Lung (tissue), 11 donors: ENCODE measurements at regions not wholly inside any gene's neighbourhood (a gene's known extent, or its start where the extent isn't known, plus 50 kb on each side); places are given as distances from the start of the nearest gene placed in this dataset.

Experiments used
- ATAC-seq: fragments of 200-7000 bp; cut with Tn5 transposase; one replicate; pipeline ENCODE4 v1.9.1; 2020; ENCODE audit warnings: moderate number of reproducible peaks; ENCODE audit not compliant: insufficient read depth, low FRiP score
- DNase-seq, 3 donors: peaks; one replicate each; pipeline ENCODE4 v3.0.0-alpha.2; 2013 to 2017
- H3K27ac ChIP-seq, 2 donors: one replicate each; pipeline ENCODE4 v1.5.1; 2013; ENCODE audit warnings: mild to moderate bottlenecking in 2 of 2, moderate library complexity in 2 of 2, control low read depth in 1 of 2, inconsistent platforms in 1 of 2, low read depth in 1 of 2, low read length in 1 of 2
- H3K27me3 ChIP-seq, 3 donors: one replicate each; pipeline ENCODE4 v1.5.1; 2013; ENCODE audit warnings: low read length in 2 of 3; ENCODE audit not compliant: control insufficient read depth in 3 of 3, insufficient read depth in 3 of 3
- H3K36me3 ChIP-seq, 4 donors: one replicate each; pipeline ENCODE4 v1.5.1; 2013; ENCODE audit warnings: low read length in 4 of 4, mild to moderate bottlenecking in 1 of 4, moderate library complexity in 1 of 4; ENCODE audit not compliant: control insufficient read depth in 4 of 4, insufficient read depth in 4 of 4
- H3K4me1 ChIP-seq, 5 donors: one replicate each; pipeline ENCODE4 v1.5.1; 2013; ENCODE audit warnings: low read length in 5 of 5, mild to moderate bottlenecking in 2 of 5, moderate library complexity in 1 of 5; ENCODE audit not compliant: control insufficient read depth in 5 of 5, insufficient read depth in 5 of 5
- H3K4me3 ChIP-seq: one replicate; pipeline ENCODE4 v1.5.1; 2013; ENCODE audit warnings: mild to moderate bottlenecking, control low read depth, moderate library complexity
- H3K9ac ChIP-seq, 2 donors: one replicate each; pipeline ENCODE4 v1.5.1; 2013; ENCODE audit warnings: low read length in 2 of 2, control low read depth in 1 of 2; ENCODE audit not compliant: insufficient read depth in 1 of 2
- H3K9me3 ChIP-seq, 4 donors: one replicate each; pipeline ENCODE4 v1.5.1; 2013; ENCODE audit warnings: low read length in 3 of 4, mild to moderate bottlenecking in 1 of 4, moderate library complexity in 1 of 4; ENCODE audit not compliant: control insufficient read depth in 4 of 4, insufficient read depth in 3 of 4
- CTCF ChIP-seq: IDR thresholded peaks from 2 replicates; pipeline ENCODE4 v1.5.1; 2012; ENCODE audit warnings: mild to moderate bottlenecking; ENCODE audit errors: control extremely low read depth, extremely low read depth
- WGBS, 2 donors: extraction: QIAGEN DNeasy Blood & Tissue Kit; methylation state at CpG; one replicate each; pipeline ENCODE4 v1.1.7; 2013; 5-methylcytosine and 5-hydroxymethylcytosine counted together
- donor health status: control.
- donor health status: control.
- donor health status: Bipolar disorder and iron deficiency.
- donor health status: healthy.
- donor health status: DM: yes; HTN: yes; CAD: no.

GRCh38 chr5:124692950-124693349, 53.5 kb downstream of the ZNF608 start:
- ATAC-seq: no peak

GRCh38 chr5:124692324-124692723, 54.1 kb downstream of the ZNF608 start:
- H3K27me3 ChIP-seq: no peaks in the 10 kb centered on the region
- ATAC-seq (no peak), DNase-seq (peak in 2 of 3 donors; percentile 84 to 85)
- no peak overlapping the region for H3K4me3 ChIP-seq
- H3K9me3 ChIP-seq: no peaks in the 10 kb centered on the region
- H3K27ac ChIP-seq: no peak overlapping the region
- 67 to 82% methylated on average over 3 of the region's 3 CpGs for WGBS, 2 donors
- H3K4me1 ChIP-seq: peaks cover 2 to 39% (median 13%) of the 10 kb centered on the region in 5 donors
- no peak for TF ChIP-seq CTCF
- no peak overlapping the region for H3K9ac ChIP-seq
- H3K36me3 ChIP-seq: no peaks in the 10 kb centered on the region

More at GRCh38 chr5:124692950-124693349, 53.5 kb downstream of the ZNF608 start:
- no peaks in the 10 kb centered on the region for H3K9me3 ChIP-seq
- H3K4me1 ChIP-seq: peaks cover 2 to 39% (median 19%) of the 10 kb centered on the region in 5 donors
- H3K36me3 ChIP-seq: no peaks in the 10 kb centered on the region
- H3K27ac ChIP-seq: no peak overlapping the region
- no peak for TF ChIP-seq CTCF
- WGBS, 2 donors: 90 to 96% methylated on average over 2 of the region's 2 CpGs
- H3K4me3 ChIP-seq: no peak overlapping the region
- no peak overlapping the region for H3K9ac ChIP-seq
- no peak for DNase-seq
- H3K27me3 ChIP-seq: no peaks in the 10 kb centered on the region

GRCh38 chr5:124689653-124690052, 56.8 kb downstream of the ZNF608 start:
- TF ChIP-seq CTCF: no peak
- no peak overlapping the region for H3K4me3 ChIP-seq
- no peaks in the 10 kb centered on the region for H3K9me3 ChIP-seq
- no peak overlapping the region for H3K9ac ChIP-seq
- ATAC-seq (no peak), DNase-seq (no peak)
- no peaks in the 10 kb centered on the region for H3K27me3 ChIP-seq
- H3K36me3 ChIP-seq: no peaks in the 10 kb centered on the region
- peaks cover 4 to 47% (median 20%) of the 10 kb centered on the region in 5 donors for H3K4me1 ChIP-seq
- H3K27ac ChIP-seq: no peak overlapping the region
